Panc1 (cell line): ENCODE measurements at regions not wholly inside any gene's neighbourhood (a gene's known extent, or its start where the extent isn't known, plus 50 kb on each side); places are given as distances from the start of the nearest gene placed in this dataset.
"Not testable (repeated sequence)": the region's sequence is repeated elsewhere in the genome, so short reads cannot be mapped to it uniquely, and the experiment has no call there.

Source experiments
- CTCF ChIP-seq: fragments of 450-650 bp; IDR thresholded peaks from 2 replicates; pipeline ENCODE4 v1.5.1; 2017; ENCODE audit warnings: mild to moderate bottlenecking
- TF ChIP-seq, protein P1 (sequence below), 2 experiments: IDR thresholded peaks; 2 replicates each; pipeline ENCODE4 v1.6.1; 2011 to 2012; ENCODE audit warnings: low read depth in 2 of 2, control low read depth in 1 of 2, low read length in 1 of 2, mild to moderate bottlenecking in 1 of 2, moderate library complexity in 1 of 2; ENCODE audit not compliant: insufficient read depth in 1 of 2

GRCh38 chr9:66830777-66831497, 69.6 kb upstream of the ZNF658 start:
- TF ChIP-seq, protein P1, sequence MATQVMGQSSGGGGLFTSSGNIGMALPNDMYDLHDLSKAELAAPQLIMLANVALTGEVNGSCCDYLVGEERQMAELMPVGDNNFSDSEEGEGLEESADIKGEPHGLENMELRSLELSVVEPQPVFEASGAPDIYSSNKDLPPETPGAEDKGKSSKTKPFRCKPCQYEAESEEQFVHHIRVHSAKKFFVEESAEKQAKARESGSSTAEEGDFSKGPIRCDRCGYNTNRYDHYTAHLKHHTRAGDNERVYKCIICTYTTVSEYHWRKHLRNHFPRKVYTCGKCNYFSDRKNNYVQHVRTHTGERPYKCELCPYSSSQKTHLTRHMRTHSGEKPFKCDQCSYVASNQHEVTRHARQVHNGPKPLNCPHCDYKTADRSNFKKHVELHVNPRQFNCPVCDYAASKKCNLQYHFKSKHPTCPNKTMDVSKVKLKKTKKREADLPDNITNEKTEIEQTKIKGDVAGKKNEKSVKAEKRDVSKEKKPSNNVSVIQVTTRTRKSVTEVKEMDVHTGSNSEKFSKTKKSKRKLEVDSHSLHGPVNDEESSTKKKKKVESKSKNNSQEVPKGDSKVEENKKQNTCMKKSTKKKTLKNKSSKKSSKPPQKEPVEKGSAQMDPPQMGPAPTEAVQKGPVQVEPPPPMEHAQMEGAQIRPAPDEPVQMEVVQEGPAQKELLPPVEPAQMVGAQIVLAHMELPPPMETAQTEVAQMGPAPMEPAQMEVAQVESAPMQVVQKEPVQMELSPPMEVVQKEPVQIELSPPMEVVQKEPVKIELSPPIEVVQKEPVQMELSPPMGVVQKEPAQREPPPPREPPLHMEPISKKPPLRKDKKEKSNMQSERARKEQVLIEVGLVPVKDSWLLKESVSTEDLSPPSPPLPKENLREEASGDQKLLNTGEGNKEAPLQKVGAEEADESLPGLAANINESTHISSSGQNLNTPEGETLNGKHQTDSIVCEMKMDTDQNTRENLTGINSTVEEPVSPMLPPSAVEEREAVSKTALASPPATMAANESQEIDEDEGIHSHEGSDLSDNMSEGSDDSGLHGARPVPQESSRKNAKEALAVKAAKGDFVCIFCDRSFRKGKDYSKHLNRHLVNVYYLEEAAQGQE (IDR thresholded peaks at IDR 0.05; ENCODE audit: insufficient read depth in 1 of 2, low read depth in 2 of 2, low read length in 1 of 2) = not testable (repeated sequence)
- not testable (repeated sequence) for TF ChIP-seq CTCF
